ENCODE measurements at regions not wholly inside any gene's neighbourhood (a gene's known extent, or its start where the extent isn't known, plus 50 kb on each side); places are given as distances from the start of the nearest gene placed in this dataset.

- TF ChIP-seq ZNF462 (CRISPR knock-in tag; IDR thresholded peaks at IDR 0.05), result no peak
- TF ChIP-seq JUNB (IDR thresholded peaks at IDR 0.05; ENCODE audit: unreplicated experiment), result no peak
- TF ChIP-seq ZNF331 (CRISPR knock-in tag; IDR thresholded peaks at IDR 0.05; ENCODE audit: low read depth), result no peak
- no peak for TF ChIP-seq POLR2AphosphoS5 (IDR thresholded peaks at IDR 0.05; ENCODE audit: low read depth)
These were observed 388.1 kb upstream of the MAD2L1 start (continued) for GRCh38 chr4:120454788-120455187.

- H3K27ac Mint-ChIP-seq, result no peak overlapping the region
- Histone ChIP-seq H3K4me1 (ENCODE audit: insufficient read depth) (no peaks in the 10 kb centered on the region), H3K4me3 (no peak overlapping the region), H2AFZ (peak overlapping the region; percentile 38; the same call in 1 of the 2 replicates), H3K9me2 (ENCODE audit: insufficient read depth) (no peaks in the 10 kb centered on the region), H3K27me3 (ENCODE audit: insufficient read depth) (no peaks in the 10 kb centered on the region), H3K36me3 (ENCODE audit: insufficient read depth) (no peaks in the 10 kb centered on the region), H4K20me1 (replicated peaks; ENCODE audit: insufficient read depth) (no peaks in the 10 kb centered on the region), H3K4me2 (no peak overlapping the region), H3K79me2 (replicated peaks; ENCODE audit: insufficient read depth) (no peaks in the 10 kb centered on the region), H3F3A (replicated peaks; ENCODE audit: low read depth) (no peaks in the 10 kb centered on the region), H3K27ac (ENCODE audit: low read depth) (no peak overlapping the region)
- DNase-seq (ENCODE audit: low spot score), result no peak
- no peak overlapping the region for H3K4me3 Mint-ChIP-seq
- H3K36me3 Mint-ChIP-seq (ENCODE audit: low read depth), result no peaks in the 10 kb centered on the region
- no peaks in the 10 kb centered on the region for H3K4me1 Mint-ChIP-seq
- H3K27me3 Mint-ChIP-seq (ENCODE audit: insufficient read depth, low read depth, poor library complexity), result no peaks in the 10 kb centered on the region
- H3K9me3 Mint-ChIP-seq, result no peaks in the 10 kb centered on the region
- no peak for ATAC-seq
- no peak for TF ChIP-seq ETS1 (IDR thresholded peaks at IDR 0.05)
- no peak for TF ChIP-seq JUNB (IDR thresholded peaks at IDR 0.05; ENCODE audit: unreplicated experiment)
- TF ChIP-seq CREB1 (CRISPR knock-in tag; IDR thresholded peaks at IDR 0.05; ENCODE audit: low read depth), result no peak
- no peak for TF ChIP-seq ZNF114 (CRISPR knock-in tag; IDR thresholded peaks at IDR 0.05)
- no peak for TF ChIP-seq EZH2 (IDR thresholded peaks at IDR 0.05; ENCODE audit: low read depth, unreplicated experiment)
- no peak for TF ChIP-seq REST (IDR thresholded peaks at IDR 0.05; ENCODE audit: unreplicated experiment)
These were observed 385.9 kb upstream of the MAD2L1 start for GRCh38 chr4:120452536-120452935.
